Activated CD4-positive, alpha-beta T cell treated with anti-CD3 and anti-CD28 coated beads, Interleukin-2, amount 50 U/mL, for 48 hours (primary cell): ENCODE measurements at regions not wholly inside any gene's neighbourhood (a gene's known extent, or its start where the extent isn't known, plus 50 kb on each side); places are given as distances from the start of the nearest gene placed in this dataset.
A peak's percentile ranks its signal among the peaks of the same experiment; 100 is the strongest.
"Not testable (repeated sequence)": the region's sequence is repeated elsewhere in the genome, so short reads cannot be mapped to it uniquely, and the experiment has no call there.

Experiments
- DNase-seq, 2 experiments: peaks; one replicate each; pipeline ENCODE4 v3.0.0-alpha.2; 2020

GRCh38 chr7:63856466-63856865, 142.2 kb upstream of the ZNF722 start:
- DNase-seq: not testable (repeated sequence)

DNA sequence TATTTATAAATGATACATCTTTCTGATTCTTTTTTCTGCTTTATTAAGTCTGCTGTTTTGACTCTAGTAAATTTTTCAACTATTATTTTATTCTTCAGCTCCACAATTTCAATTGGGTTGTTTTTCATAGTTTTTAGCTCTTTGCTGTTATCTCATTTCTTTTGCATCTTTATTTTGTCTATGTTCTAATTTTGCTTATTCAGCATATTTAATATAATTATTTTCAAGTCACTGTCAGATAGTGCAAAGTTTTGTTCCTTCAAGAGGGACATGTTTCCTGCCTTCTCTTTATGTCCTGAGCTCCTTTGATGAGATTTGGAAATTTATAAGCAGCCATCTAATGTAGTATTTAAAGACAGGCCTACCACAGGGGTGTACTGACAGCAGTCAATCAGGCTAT, 131.5 kb upstream of the ZNF722 start:
- no peak for DNase-seq

DNA sequence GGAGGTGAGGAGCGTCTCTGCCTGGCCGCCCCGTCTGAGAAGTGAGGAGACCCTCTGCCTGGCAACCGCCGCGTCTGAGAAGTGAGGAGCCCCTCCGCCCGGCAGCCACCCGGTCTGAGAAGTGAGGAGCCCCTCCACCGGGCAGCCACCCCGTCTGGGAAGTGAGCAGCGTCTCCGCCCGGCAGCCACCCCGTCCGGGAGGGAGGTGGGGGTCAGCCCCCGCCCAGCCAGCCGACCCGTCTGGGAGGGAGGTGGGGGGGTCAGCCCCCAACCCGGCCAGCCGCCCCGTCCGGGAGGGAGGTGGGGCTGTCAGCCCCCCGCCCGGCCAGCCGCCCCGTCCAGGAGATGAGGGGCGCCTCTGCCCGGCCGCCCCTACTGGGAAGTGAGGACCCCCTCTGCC, 124.4 kb upstream of the ZNF722 start:
- DNase-seq: not testable (repeated sequence)

- no peak for DNase-seq
Observed at GRCh38 chr7:63876707-63877322, 121.8 kb upstream of the ZNF722 start.

DNA sequence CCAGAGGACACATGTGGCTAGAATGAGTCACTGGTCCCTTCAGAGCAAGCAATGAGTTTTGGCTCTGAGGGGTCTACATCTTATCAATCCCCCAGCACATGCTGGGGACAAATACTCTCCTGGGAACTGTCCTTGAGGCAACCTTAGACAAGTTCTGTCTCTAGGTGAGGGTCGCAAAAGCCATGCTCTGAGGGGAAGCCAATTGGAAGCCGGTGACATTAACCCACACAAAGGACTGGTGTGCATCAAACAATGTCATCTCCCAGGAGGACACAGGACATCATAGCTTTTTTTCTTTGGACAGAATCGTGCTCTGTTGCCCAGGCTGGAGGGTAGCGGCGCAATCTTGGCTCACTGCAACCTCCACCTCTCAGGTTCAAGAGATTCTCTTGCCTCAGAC, 111.6 kb upstream of the ZNF722 start:
- no peak for DNase-seq

- DNase-seq: peak; percentile 75 to 78
Observed at GRCh38 chr7:63899691-63900393, 98.8 kb upstream of the ZNF722 start.

DNA sequence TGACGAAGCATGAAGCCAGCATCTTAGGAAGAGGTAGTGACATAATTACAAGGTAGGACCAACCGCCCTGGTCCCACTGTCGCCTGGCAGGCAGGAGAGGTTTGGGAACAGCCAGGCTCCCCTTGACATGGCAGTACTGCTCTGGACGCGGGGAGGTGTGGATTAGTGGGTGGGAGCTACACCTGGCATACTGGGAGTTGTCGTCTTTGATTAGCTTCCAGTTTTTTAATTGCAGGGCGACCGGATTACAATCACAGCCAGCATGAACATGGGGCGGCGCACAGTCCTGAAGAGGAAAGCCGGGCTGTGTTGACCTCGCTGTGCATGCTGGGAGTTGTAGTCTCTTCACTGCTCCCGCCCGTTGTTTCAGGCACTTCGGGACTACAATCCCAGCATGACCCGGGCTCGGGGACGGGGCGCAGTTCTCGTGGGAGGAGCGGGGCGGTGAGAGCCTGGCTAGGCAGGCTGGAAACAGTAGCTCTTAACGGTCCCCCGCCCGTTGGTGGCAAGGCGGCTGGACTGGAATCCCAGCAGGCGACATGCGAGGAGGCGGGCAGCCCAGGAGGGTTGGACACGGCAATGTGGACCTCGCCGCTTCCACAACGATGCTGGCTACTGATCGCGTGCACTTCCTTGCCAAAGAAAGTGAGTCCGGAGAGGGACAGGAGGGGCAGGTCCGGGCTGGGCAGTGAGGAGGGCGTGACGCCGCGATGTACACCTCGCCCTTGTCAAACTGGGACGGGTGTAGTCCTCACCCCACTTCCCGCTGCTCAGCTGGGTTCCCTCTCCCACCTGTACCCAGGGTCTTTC, 98.0 kb upstream of the ZNF722 start:
- DNase-seq: peak; percentile 83 to 86

- DNase-seq: not testable (repeated sequence)
Observed at GRCh38 chr7:63901204-63901506, 97.5 kb upstream of the ZNF722 start.

DNA sequence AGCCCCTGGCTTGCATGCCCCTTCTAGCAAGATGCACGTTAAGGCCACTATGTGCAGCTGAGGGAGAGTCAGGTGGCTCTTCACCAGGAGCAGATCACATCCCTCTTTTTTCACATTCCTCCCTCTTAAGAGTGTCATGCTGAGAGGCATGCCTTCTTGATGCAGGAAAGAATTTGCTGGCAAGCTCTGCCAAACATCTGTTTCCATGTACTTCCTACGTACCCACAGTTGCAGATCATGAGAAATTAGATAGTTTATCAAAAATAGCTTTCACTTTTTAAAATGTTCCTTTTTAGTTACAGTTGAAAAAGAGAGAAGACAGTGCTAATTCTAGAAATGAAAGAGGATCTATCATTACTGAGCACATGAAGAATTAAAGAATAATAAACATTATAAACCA, 79.7 kb upstream of the ZNF722 start:
- DNase-seq: no peak

GRCh38 chr7:63925262-63925625, 73.4 kb upstream of the ZNF722 start:
- peak in 1 of 2 experiments; percentile 6 for DNase-seq

DNA sequence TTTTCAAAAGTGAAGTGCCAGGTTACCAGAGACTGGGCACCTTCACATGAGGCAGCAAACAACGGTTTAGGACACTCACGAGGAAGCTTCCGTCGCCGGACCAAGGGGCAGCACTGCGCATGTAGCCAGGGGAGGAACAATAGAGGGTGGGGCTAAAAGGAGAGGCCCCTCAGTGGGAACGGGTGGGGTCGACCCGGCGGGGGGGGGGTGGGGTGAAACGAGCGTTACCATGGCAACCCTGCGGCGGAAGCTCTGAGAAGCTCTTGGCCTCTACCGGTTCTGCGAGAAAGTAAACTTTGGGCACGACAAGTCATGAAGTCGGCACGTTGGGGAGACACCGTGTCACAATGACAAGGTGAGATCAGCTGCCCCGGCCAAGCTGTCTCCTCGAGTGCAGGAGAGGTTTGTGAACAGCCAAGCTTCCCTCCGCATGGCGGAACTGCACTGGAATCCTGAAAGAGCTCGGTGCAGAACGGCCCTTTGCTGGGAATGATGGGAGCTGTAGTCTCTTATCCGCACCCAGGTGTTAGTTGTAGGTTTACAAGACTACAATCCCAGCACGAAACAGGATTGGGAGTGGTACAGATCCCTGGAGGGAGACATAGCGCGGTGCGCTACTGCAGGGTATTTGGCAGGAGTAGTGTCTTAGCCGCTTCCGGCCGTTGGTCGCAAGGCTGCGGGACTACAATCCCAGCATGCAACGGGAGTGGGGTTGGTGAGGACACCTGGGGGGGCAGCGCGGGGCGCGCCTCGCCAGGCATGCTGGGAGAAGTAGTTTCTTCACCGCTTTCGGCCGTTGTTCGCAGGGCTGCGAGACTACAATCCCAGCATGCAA, 72.8 kb upstream of the ZNF722 start:
- peak; percentile 78 to 84 for DNase-seq

DNA sequence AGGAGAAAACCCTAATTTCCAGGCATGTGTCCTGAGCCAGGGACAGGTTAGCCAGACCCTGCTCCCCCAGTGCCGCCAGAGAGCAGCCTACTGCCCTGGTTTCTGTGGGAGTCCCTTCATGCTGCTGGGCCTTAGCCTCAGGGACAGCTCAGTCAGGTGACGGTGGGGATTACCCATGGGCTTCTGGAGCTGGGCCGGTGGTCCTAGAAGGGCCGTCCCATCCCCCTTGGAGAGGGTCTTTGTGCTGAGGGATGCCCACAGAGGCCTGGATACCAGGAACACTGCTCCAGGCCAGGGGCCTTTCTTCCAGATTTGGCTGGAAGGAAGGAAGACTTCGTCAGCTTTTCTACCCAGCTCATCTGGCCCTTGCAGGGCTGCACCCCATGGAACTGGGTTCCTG, 71.4 kb upstream of the ZNF722 start:
- DNase-seq: no peak

DNA sequence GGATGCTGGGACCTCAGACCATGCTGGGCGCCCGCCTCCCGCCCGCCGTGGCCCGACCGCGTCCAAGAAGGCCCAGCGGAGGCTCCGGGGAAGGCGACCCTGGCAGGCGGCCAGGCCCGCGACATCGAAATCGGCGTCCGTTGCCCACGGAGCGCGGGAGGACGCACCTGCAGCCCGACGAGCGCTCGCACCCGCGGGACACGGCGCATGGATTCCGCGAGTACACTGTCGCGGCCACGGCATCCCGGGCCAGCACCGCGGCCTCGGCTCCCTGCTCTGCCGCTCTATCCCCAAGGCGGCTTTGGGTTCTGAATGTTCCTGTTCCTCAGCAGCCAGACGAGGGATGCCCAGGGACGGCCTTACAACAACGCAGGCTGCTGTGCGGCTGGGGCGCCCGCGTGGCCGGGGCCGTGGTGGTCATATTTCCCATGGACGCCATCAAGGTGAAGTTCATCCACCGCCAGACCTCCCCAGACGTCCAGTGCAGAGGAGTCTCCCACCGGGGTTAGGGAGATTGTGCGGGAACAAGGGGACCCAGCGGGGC, 67.5 kb upstream of the ZNF722 start:
- no peak for DNase-seq

- DNase-seq: no peak
Observed at GRCh38 chr7:63931985-63932577, 66.6 kb upstream of the ZNF722 start.
